GM20431 (cell line): ENCODE measurements at regions not wholly inside any gene's neighbourhood (a gene's known extent, or its start where the extent isn't known, plus 50 kb on each side); places are given as distances from the start of the nearest gene placed in this dataset.
"Not testable (repeated sequence)": the region's sequence is repeated elsewhere in the genome, so short reads cannot be mapped to it uniquely, and the experiment has no call there.

Experiments
- in situ Hi-C: fragments of 300-500 bp; cut with MseI, MboI; formaldehyde crosslinking; loops from one replicate; pipeline ENCODE4 v1.15.0; 2020; ENCODE audit warnings: low sequenced_read_pairs; ENCODE audit not compliant: unreplicated experiment

DNA sequence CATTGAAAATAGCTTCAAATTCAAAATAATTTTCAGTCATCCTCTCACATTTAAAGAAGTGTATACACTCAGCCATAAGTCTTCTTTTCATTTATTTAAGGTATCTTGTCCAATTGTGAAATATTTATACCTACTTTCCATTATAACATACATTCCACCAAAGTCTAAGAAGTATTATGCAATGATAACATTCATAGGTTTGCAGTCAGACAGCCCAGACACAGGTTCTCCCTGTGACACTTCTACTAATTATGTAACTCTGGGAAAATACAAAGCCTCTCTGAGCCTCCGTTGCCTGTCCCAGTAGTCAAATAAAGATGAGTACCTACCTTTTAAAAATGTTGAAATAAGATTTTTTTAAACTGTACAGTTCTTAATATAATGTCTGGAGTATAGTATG lies 320.9 kb upstream of the RPS23 start:
- in situ Hi-C loops, result no loop called here

DNA sequence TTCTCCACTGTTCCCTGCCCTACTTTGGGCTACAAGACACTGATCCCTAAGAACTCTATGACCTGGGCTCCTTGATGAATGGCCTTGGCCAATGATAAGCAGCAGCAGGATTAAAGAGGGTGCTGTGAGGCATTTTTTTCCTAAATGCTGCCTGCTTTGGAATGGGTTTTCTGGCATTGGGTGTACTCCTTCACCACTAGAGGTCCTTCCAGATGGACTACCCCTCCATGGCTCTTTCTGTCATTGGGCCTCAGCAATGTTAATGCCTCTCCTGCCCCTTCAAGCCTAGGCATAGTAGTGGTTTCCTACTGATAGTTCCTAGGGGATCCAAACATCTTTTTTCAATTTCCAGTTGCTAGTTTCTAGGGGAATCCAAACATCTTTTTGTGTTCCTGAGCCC lies 319.3 kb upstream of the RPS23 start:
- in situ Hi-C loops, result no loop called here

DNA sequence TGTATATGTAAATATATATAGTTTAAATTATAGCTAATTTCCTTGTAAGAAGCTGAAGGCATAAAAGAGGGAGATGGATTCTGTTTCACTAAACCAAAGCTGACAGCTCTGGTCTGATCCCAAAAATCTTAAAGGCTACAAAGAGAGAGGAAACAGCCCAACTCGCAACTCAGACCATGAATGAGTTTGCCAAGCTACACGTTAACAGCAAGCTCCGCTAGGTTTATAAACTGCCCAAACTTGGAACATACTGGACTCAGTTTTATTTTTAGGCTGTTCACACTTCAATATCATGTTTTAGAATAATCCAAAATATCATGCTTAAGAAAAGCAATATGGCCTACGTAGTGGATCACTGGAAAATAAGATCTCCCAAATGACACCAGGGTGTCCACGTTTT lies 318.3 kb upstream of the RPS23 start:
- in situ Hi-C loops, result no loop called here

DNA sequence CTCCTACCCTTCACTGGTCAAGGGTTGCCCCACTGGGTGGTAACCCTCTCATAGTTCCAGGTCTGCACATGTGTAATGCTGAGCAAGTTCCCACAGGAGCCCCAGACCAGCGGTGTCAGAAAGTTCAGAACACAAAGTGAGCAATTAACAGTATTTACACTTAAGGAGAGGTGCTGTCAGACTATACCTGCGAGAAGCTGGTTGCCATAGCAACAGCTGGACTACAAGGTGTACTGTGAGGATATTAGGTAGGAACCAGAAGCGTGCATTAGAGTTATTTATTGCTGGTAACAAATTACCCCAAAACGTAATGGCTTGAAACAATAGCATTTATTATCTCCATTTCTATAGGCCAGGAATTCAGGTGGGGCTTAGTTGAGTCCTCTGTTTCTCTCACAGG lies 317.0 kb upstream of the RPS23 start:
- in situ Hi-C loops, result no loop called here

DNA sequence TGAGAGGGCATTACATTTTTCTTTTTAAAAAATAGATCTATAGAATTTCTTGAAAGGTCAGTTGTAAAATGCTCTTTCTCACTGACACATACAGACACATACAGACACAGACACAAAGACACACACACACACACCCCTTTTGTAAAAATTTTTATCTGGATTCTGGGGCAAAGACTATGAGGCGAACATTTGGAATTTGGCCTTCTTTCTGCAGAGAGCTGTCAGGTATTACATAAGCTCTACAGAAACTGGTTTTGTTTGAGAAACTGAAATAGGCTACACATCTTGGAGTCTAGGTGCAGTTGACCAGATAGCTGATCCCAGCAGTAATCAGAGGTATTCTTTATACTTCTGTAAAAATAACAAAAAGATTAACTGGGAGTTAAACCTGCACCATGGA lies 315.9 kb upstream of the RPS23 start:
- in situ Hi-C loops, result no loop called here

DNA sequence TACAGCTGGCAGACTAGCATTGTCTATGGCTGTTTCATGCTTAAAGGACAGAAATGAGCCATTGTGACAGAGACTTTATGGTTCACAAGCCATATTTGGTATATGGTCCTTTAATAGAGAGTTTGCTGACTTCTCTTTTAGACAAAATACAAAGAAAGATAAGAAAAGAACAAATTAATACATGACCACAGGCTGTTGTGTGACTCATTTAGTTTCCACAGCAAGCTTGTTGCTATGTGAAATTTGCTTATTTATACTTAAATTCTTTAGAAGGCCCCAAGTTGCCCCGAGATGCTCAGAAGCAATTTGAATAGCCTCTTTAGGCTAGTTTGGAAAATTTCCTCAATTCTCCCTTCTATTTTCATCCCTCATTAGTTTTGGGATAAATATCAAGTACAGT lies 315.3 kb upstream of the RPS23 start:
- in situ Hi-C loops, result no loop called here

DNA sequence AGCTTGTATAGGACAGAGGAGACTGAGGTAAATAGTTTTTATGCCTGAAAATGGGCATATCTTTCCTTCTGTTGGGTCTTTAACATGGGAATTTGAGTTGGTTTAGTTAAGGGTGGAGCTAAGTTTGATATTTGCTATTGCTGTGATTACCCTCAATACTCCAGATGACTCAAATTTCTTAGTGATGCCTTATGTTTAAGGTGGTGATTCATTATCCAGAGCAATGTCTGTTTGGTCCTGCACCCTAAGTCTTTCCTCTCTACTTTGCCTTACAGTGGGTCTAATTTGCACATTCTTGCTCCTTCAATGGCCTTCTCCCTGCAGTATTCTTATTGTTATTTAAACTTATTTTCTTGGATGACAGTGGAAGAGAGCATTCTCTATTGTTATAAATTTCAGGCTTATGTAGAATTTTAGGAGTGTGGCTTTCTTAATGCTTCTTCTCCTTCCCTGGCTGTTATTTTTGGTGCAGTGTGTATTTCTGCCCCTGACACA lies 312.9 kb upstream of the RPS23 start:
- in situ Hi-C loops, result no loop called here

DNA sequence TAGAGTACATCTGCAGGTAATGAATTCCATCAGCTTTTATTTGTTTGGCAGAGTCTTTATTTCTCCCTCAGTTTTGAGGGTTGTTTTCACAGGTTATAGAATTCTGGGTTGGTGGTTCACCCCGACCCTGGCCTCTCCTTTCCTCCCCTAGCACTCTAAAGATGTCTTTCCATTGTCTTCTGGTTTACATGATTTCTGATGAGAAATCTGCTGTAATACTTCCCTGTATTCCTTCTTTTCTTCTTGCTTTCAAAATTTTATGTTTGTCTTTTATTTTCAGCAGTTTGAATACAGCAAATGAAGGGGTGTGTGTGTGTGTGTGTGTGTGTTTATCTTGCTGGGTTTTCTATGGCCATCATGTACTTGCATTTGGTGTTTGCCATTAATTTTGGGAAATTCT lies 312.0 kb upstream of the RPS23 start:
- in situ Hi-C loops, result no loop called here

DNA sequence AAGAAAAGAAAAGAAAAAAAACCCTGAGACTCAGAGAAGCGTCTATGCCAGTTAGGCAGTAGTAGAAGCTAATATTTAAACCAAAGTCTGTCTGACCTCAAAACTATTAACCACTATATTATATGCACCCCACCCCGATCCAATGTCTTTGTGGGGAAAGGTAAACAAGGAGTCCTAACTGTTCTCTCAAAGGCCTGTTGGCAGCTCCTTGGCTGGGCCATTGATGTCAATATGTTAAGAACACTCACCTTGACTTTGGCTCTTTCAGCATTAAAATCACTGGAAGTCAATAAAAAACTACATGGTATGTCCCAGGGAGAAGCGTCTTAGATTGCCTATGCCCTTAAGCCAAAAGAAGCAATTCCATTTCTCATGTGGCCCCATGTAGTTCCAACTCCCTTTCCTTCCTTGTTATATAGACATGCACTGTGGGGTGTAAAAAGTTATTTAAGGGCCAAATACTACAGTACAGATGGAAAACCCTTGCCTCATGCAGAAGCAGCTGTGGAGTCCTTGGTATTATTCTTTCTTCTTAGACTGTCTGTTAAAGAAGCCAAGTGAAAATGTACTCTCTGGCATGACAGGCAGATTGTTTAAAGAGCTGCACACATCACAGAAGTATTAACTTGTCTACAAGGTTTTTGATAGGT lies 308.6 kb upstream of the RPS23 start:
- in situ Hi-C loops, result no loop called here

DNA sequence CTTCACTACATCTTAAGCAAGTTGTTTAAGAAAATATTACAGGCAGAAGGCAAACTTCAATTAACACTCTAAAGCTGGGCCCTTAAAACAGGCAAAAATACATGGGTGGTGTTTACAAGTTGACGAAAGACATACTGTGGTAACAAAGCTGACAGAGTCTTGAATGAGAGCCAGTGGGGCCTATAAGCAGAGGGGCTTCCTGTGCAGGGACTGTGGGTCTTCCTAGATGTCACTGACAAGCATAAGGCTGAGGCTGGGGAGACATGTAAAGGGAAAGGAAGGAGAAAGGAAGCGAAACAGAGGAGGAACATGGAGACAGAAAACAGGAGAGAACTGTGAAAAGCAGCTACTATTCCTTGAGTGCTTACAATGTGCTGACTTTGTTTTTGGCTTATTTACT lies 308.0 kb upstream of the RPS23 start:
- in situ Hi-C loops, result no loop called here

DNA sequence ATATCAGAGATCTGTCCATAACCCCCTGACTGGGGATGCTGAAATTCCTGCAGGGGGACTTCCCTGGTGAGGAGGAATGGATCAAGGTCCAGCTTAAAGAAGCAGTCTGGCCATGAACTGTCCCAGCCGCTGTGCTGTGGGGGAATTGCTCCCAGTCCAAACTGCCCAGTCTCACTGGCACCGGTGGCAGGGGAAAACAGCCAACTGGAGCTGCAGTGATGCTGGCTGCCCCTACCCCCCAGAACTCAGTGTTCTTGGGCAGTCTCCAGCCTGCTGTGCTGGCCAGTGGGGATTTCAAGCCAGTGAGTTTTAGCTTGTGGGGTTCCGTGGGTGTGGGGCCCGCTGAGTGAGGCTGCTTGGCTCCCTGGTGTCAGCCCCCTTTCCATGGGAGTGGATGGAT lies 306.5 kb upstream of the RPS23 start:
- in situ Hi-C loops, result no loop called here

DNA sequence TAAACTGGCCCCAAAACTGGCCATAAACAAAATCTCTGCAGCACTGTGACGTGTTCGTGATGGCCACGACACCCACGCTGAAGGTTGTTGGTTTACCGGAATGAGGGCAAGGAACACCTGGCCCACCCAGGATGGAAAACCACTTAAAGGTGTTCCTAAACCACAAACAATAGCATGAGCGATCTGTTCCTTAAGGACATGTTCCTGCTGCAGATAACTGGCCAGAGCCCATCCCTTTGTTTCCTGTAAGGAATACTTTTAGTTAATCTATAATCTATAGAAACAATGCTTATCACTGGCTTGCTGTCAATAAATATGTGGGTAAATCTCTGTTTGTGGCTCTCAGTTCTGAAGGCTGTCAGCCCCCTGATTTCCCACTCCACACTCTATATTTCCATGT lies 305.2 kb upstream of the RPS23 start:
- in situ Hi-C loops, result not testable (repeated sequence)

DNA sequence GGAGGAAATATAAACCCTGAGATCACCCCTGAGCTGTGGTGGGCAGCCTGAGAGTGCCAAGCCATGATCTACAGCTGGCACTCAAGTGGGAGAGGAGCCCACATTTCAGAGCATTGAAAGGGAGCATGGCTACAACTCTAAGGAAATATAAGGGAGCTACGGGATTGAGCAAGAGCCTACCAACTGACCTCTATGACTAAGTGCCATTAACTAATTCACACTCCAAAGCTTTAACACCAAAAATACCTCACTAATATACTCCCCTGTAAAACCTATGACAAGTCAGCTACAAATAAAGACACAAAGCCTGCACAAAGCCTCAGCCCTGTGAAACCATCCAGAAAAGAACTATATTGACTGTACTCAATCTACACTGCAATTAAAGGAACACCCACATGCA lies 286.8 kb upstream of the RPS23 start:
- in situ Hi-C loops, result no loop called here

DNA sequence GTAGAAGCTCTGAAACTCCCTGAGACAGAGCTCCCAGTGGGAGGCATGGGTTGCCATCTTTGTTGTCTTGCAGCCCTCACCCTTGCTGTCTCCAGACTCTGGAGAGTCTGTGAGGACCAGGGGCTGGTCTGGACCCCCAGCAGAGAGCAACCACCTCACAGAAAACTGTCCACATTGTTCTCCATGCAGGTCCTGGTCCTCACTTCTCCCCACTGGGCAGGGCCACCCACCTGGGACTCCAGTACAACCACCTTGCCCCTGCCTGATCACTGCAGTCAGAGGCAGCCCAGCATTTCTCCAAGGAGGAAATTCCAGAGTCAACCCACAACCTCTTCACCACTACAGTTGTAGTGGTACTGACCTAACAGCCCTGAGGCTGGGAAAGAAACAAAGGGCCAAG lies 285.6 kb upstream of the RPS23 start:
- in situ Hi-C loops, result no loop called here

DNA sequence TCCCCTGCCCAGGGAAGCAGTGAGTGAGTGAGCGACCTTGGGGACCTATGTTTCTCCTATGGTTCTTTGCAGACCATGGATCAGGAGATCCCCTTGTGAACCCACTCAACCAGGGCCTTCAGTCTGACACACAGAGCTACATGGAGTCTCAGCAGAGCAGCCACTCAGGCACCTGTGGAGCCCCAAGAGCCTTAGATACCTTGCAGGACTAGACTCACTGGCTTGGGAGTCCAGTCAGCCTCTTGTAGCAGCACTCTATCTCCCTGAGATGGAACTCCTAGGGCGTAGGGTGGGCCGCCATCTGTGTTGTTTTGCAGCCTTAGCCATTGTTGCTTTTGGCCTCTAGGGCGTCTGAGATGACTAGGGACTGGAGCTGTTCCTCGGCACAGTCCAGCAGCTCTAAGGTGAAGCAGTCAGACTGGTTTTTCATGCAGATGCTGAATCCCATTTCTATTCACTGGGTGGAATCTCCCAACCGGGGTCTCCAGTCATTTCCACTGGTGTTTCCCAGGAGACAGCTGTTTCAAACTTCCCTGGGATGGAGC lies 284.6 kb upstream of the RPS23 start:
- in situ Hi-C loops, result no loop called here

DNA sequence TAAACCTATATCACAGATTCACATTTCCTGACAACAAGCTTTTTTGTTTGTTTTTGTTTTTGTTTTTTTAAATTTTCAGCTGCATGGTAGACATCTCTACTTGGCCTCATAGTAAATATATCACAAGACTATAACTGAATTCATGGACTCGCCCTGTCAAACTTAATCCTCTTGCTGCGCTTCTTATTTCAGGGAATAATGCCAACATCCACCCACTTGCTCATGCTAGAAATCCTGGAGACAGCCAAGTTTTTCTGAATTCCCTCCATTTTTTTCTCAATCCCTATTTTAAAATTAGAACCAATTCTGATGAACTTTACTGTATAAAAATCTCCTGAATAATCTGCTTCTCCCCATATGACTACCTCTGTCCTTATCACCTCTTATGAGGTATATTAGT lies 283.6 kb upstream of the RPS23 start:
- in situ Hi-C loops, result no loop called here

DNA sequence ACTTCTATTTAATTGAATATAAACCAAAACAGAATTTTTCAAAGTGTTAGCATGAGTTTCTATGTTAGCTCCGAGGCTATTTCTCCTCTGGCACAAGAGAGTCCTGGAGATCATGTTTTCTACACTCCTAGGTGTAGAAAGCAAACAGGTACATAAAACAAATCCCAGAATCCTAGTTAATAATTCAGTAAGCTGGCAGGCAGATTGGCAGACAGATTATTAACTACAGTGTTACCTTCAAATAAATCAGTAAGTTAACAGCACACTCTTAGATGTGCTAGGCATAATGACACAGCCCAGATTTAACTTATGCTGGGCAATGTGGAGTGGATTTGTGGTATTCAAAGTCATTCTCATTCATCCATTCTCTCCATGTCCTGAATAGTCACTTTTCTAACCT lies 282.8 kb upstream of the RPS23 start:
- in situ Hi-C loops, result no loop called here

DNA sequence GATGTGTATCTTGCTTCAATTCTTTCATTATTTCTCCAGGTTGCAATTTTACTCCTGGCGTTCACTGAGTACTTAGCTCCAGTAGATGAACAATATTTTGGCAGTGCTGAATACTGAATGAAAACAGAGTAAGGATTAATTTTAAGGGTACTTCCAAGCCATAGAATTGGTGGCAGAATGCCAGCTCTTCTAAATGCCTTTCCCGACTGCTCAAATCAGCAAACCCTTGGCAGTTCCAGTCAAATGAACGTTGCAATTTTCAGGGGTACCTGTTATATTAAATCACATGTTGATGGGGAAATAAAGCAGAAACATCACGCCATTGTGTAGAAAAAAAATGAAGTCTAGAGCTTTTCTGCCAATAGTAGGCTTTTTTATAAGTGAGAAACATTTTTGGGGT lies 282.4 kb upstream of the RPS23 start:
- in situ Hi-C loops, result no loop called here

DNA sequence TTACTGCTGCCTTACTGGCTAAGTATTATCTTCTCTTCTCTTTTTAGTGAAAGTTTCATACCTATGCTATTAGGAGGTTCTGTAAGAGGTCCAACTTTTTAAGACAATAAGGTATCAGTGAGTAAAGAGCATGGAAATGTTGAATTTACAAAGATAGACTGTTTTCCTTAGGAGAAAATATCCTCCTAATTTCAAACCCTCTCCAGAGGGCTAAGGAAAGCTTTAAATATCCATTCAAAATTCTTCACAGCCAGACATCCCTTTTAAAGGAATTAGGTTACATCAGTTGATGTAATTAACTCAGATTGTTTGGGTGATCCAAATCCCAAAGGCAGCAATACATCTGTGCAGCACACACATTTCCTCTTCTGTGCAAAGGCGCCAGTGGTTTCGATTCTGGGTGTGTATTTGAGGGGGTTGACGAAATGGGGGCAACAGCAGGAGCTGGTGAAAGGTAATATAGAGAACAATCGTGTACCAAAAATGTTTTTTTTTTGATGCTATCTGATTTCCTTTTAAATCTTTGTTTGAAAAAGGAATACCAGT lies 273.8 kb upstream of the RPS23 start:
- in situ Hi-C loops, result no loop called here

DNA sequence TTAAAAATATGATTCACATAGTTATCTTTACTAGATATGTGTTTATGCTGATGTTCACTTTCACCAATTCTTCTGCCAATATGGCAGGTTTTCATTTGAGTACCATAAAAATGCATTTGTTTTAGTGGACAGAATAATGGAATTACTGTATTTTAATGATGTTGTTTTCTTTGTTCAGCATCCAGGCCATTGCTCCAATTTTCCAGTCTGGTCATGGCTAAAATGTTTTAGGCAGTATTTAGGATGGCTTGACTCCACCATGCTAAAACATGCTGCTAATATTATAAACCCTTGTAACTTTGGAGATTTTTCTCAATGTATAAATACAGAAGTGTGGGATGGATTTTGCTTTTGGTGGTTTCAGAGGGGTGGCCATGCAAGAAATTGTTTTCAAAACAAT lies 273.0 kb upstream of the RPS23 start:
- in situ Hi-C loops, result no loop called here

DNA sequence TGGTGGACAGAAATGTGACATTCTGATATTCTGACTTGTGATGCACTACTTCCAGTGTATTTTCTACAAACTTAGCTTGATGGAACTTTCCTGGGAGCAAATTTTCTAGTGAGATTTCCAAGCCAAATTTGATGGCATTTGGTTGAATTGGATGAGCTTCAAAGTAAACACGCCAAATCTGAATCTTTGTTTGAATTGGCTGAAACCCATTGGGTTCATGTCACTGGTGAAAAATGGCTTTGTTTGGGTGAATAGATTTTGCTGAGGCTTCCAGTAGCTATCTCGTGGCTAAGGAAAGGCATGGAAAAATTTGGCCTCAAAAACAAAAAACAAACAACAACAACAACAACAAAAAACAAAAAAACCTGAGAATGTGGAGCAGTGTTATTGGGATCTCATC lies 271.1 kb upstream of the RPS23 start:
- in situ Hi-C loops, result no loop called here

DNA sequence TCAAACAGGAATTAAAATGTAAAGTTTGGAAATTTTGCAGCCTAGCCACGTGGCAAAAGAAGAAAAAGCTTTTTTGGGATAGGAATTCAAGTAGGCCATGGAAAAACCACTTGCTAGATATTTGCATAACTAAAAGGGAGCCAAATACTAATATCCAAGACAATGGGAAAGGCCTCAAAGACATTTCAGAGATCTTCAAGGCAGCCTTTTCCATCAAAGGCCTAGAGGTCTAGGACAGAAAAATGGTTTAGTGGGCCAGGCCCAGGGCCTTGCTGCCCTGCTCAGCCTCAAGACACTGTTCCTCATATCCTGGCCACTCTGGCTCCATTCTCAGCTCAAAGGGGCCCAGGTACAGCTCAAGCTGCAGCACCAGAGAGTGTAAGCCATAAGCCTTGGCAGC lies 265.9 kb upstream of the RPS23 start:
- in situ Hi-C loops, result no loop called here
